GM12878 (cell line): ENCODE measurements at regions not wholly inside any gene's neighbourhood (a gene's known extent, or its start where the extent isn't known, plus 50 kb on each side); places are given as distances from the start of the nearest gene placed in this dataset.

ENCODE experiments used
- ATF2 ChIP-seq: IDR thresholded peaks from 2 replicates; pipeline ENCODE4 v1.6.1; 2012; ENCODE audit warnings: low read length, inconsistent platforms
- BMI1 ChIP-seq: fragments of 450-650 bp; IDR thresholded peaks from 2 replicates; pipeline ENCODE4 v1.6.1; 2016; ENCODE audit warnings: mild to moderate bottlenecking, moderate library complexity, borderline replicate concordance
- CEBPB ChIP-seq, 2 experiments: fragments of 150-350 bp in 1 of 2; IDR thresholded peaks; 2 replicates each; pipeline ENCODE4 v1.6.1; 2012 to 2014; ENCODE audit warnings: low read depth in 2 of 2, low read length in 2 of 2, borderline replicate concordance in 1 of 2, inconsistent platforms in 1 of 2
- CTCF ChIP-seq, 3 experiments: IDR thresholded peaks in 2 of 3; conservative IDR thresholded peaks in 1 of 3; 2 replicates each; pipeline ENCODE4 v1.5.1; 2011; ENCODE audit warnings: low read depth in 3 of 3, low read length in 3 of 3, mild to moderate bottlenecking in 3 of 3, control low read depth in 2 of 3, moderate library complexity in 2 of 3, inconsistent platforms in 1 of 3, mixed read lengths in 1 of 3; ENCODE audit not compliant: control insufficient read depth in 2 of 3, insufficient read depth in 1 of 3; ENCODE audit errors: extremely low read depth in 1 of 3
- EP300 ChIP-seq, 2 experiments: fragments of 150-350 bp in 1 of 2; IDR thresholded peaks; 2 replicates each; pipeline ENCODE4 v1.6.1; 2011 to 2012; ENCODE audit warnings: low read depth in 2 of 2, low read length in 2 of 2, borderline replicate concordance in 1 of 2, improper control_type of control experiment in 1 of 2, inconsistent platforms in 1 of 2; ENCODE audit not compliant: control insufficient read depth in 1 of 2
- FOXK2 ChIP-seq: fragments of 450-650 bp; IDR thresholded peaks from 2 replicates; pipeline ENCODE4 v1.6.1; 2017; ENCODE audit warnings: mild to moderate bottlenecking, moderate library complexity
- GATAD2B ChIP-seq: fragments of 450-650 bp; conservative IDR thresholded peaks from 2 replicates; pipeline ENCODE4 v1.6.1; 2017; ENCODE audit warnings: low read depth, mild to moderate bottlenecking, moderate library complexity
- JUND ChIP-seq: IDR thresholded peaks from 2 replicates; pipeline ENCODE4 v1.6.1; 2012; ENCODE audit warnings: low read depth, mild to moderate bottlenecking, low read length, improper control_type of control experiment, moderate library complexity
- NFIC ChIP-seq: IDR thresholded peaks from 2 replicates; pipeline ENCODE4 v1.6.1; 2012; ENCODE audit warnings: low read depth, mild to moderate bottlenecking, inconsistent platforms, low read length, moderate library complexity
- POLR2AphosphoS2 ChIP-seq: IDR thresholded peaks from 2 replicates; pipeline ENCODE4 v1.6.1; 2011; ENCODE audit warnings: low read depth, mild to moderate bottlenecking, low read length, improper control_type of control experiment, moderate library complexity
- PRDM15 ChIP-seq: fragments of 450-650 bp; formaldehyde crosslinking; IDR thresholded peaks from 2 replicates; pipeline ENCODE4 v1.4.0; 2020; ENCODE audit warnings: mild to moderate bottlenecking, moderate library complexity
- ZNF24 ChIP-seq: fragments of 450-650 bp; IDR thresholded peaks from 2 replicates; pipeline ENCODE4 v1.6.1; 2017; ENCODE audit warnings: antibody characterized with exemption, mild to moderate bottlenecking
- TF ChIP-seq, protein P1 (sequence below): IDR thresholded peaks from 2 replicates; pipeline ENCODE4 v1.6.1; 2011; ENCODE audit warnings: borderline replicate concordance, low read depth, mild to moderate bottlenecking, moderate library complexity, mixed read lengths, low read length; ENCODE audit not compliant: insufficient read depth; ENCODE audit errors: extremely low read length
- TF ChIP-seq, protein P2 (sequence below): IDR thresholded peaks from 2 replicates; pipeline ENCODE4 v1.6.1; 2012; ENCODE audit warnings: low read depth, low read length, improper control_type of control experiment

- TF ChIP-seq GATAD2B (no peak), EP300 (IDR thresholded peaks at IDR 0.05; ENCODE audit: borderline replicate concordance in 1 of 2, control insufficient read depth in 1 of 2, low read depth in 2 of 2, low read length in 2 of 2) (no peak), CTCF (IDR thresholded peaks at IDR 0.05 in 2 of 3, conservative IDR thresholded peaks at IDR 0.05 in 1 of 3; ENCODE audit: control insufficient read depth in 2 of 3, extremely low read depth in 1 of 3, insufficient read depth in 1 of 3, low read depth in 3 of 3, low read length in 3 of 3) (no peak), ZNF24 (peak; percentile 63), POLR2AphosphoS2 (no peak), FOXK2 (no peak), BMI1 (no peak), PRDM15 (CRISPR knock-in tag) (no peak), JUND (no peak), CEBPB (IDR thresholded peaks at IDR 0.05; ENCODE audit: borderline replicate concordance in 1 of 2, low read depth in 2 of 2, low read length in 2 of 2) (no peak), ATF2 (no peak), NFIC (no peak)
- TF ChIP-seq, protein P1, sequence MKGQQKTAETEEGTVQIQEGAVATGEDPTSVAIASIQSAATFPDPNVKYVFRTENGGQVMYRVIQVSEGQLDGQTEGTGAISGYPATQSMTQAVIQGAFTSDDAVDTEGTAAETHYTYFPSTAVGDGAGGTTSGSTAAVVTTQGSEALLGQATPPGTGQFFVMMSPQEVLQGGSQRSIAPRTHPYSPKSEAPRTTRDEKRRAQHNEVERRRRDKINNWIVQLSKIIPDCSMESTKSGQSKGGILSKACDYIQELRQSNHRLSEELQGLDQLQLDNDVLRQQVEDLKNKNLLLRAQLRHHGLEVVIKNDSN = no peak
- TF ChIP-seq, protein P2, sequence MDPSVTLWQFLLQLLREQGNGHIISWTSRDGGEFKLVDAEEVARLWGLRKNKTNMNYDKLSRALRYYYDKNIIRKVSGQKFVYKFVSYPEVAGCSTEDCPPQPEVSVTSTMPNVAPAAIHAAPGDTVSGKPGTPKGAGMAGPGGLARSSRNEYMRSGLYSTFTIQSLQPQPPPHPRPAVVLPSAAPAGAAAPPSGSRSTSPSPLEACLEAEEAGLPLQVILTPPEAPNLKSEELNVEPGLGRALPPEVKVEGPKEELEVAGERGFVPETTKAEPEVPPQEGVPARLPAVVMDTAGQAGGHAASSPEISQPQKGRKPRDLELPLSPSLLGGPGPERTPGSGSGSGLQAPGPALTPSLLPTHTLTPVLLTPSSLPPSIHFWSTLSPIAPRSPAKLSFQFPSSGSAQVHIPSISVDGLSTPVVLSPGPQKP = no peak
Measured at GRCh38 chr6:4518506-4518905, 257.7 kb upstream of the CDYL start (continued).
